ENCODE measurements at regions not wholly inside any gene's neighbourhood (a gene's known extent, or its start where the extent isn't known, plus 50 kb on each side); places are given as distances from the start of the nearest gene placed in this dataset.

- Histone ChIP-seq H3K4me2 (no peak overlapping the region), H2AFZ (no peak overlapping the region), H3K9me2 (ENCODE audit: insufficient read depth) (no peaks in the 10 kb centered on the region), H3K4me1 (ENCODE audit: insufficient read depth) (peaks cover 12% of the 10 kb centered on the region), H3K27me3 (ENCODE audit: insufficient read depth) (peaks cover 13% of the 10 kb centered on the region), H3K4me3 (no peak overlapping the region), H3K79me2 (replicated peaks; ENCODE audit: insufficient read depth) (no peaks in the 10 kb centered on the region), H3K27ac (ENCODE audit: low read depth) (no peak overlapping the region), H3K36me3 (ENCODE audit: insufficient read depth) (no peaks in the 10 kb centered on the region), H4K20me1 (replicated peaks; ENCODE audit: insufficient read depth) (no peaks in the 10 kb centered on the region), H3F3A (replicated peaks; ENCODE audit: low read depth) (no peaks in the 10 kb centered on the region)
- Mint-ChIP-seq H3K27ac (no peak overlapping the region), H3K4me3 (no peak overlapping the region), H3K27me3 (ENCODE audit: insufficient read depth, low read depth, poor library complexity) (peaks cover 35% of the 10 kb centered on the region), H3K9me3 (no peaks in the 10 kb centered on the region), H3K36me3 (ENCODE audit: low read depth) (no peaks in the 10 kb centered on the region), H3K4me1 (peaks cover 32% of the 10 kb centered on the region)
- TF ChIP-seq STAT1 (IDR thresholded peaks at IDR 0.05; ENCODE audit: unreplicated experiment) (no peak), EZH2phosphoT487 (IDR thresholded peaks at IDR 0.05; ENCODE audit: unreplicated experiment) (no peak), ZNF331 (CRISPR knock-in tag; IDR thresholded peaks at IDR 0.05; ENCODE audit: low read depth) (no peak), CREB1 (CRISPR knock-in tag; IDR thresholded peaks at IDR 0.05; ENCODE audit: low read depth) (no peak), EZH2 (IDR thresholded peaks at IDR 0.05; ENCODE audit: low read depth, unreplicated experiment) (no peak), JUNB (IDR thresholded peaks at IDR 0.05; ENCODE audit: unreplicated experiment) (no peak), ZNF462 (CRISPR knock-in tag; IDR thresholded peaks at IDR 0.05) (no peak), CTCF (conservative IDR thresholded peaks at IDR 0.05; ENCODE audit: low read depth in 2 of 2) (no peak), ETS1 (IDR thresholded peaks at IDR 0.05) (no peak), POLR2AphosphoS5 (IDR thresholded peaks at IDR 0.05; ENCODE audit: low read depth) (no peak), ZNF114 (CRISPR knock-in tag; IDR thresholded peaks at IDR 0.05) (no peak), REST (IDR thresholded peaks at IDR 0.05; ENCODE audit: unreplicated experiment) (no peak), NANOG (IDR thresholded peaks at IDR 0.05; ENCODE audit: borderline replicate concordance) (no peak)
- DNase-seq (ENCODE audit: low spot score) (no peak), ATAC-seq (no peak)
These were observed 142.8 kb downstream of the SOX1 start for GRCh38 chr13:112209711-112210110.

Data from GM23338 (cell line).